ENCODE measurements at regions not wholly inside any gene's neighbourhood (a gene's known extent, or its start where the extent isn't known, plus 50 kb on each side); places are given as distances from the start of the nearest gene placed in this dataset.
"Not testable (repeated sequence)": the region's sequence is repeated elsewhere in the genome, so short reads cannot be mapped to it uniquely, and the experiment has no call there.

DNA sequence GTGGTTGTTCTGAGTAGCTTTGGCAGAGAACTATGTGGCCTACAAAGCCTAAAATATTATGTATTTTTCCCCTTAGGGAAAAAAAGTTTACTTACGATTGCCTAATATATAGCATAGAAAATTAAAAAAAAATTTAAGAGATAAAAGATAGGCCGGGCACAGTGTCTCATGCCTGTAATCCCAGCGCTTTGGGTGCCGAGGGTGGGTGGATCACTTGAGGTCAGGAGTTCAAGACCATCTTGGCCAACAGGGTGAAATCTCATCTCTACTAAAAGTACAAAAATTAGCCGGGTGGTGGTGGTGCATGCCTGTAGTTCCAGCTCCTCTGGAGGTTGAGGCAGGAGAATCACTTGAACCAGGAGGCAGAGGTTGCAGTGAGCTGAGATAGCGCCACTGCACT is 439.2 kb upstream of the KLF6 start:
- no peaks in the 10 kb centered on the region for H3K79me1 ChIP-seq (ENCODE audit: insufficient read depth, low read depth, low read length, poor library complexity, severe bottlenecking)
- no peak overlapping the region for H3K27ac ChIP-seq (ENCODE audit: insufficient read length, low read depth, low read length)
- H2BK15ac ChIP-seq (ENCODE audit: low read depth, low read length), result no peak overlapping the region
- H2BK20ac ChIP-seq (ENCODE audit: low read depth, low read length, poor library complexity, severe bottlenecking), result no peak overlapping the region
- H3K56ac ChIP-seq (ENCODE audit: insufficient read length, low read depth, low read length), result no peak overlapping the region
- TF ChIP-seq, protein P1, sequence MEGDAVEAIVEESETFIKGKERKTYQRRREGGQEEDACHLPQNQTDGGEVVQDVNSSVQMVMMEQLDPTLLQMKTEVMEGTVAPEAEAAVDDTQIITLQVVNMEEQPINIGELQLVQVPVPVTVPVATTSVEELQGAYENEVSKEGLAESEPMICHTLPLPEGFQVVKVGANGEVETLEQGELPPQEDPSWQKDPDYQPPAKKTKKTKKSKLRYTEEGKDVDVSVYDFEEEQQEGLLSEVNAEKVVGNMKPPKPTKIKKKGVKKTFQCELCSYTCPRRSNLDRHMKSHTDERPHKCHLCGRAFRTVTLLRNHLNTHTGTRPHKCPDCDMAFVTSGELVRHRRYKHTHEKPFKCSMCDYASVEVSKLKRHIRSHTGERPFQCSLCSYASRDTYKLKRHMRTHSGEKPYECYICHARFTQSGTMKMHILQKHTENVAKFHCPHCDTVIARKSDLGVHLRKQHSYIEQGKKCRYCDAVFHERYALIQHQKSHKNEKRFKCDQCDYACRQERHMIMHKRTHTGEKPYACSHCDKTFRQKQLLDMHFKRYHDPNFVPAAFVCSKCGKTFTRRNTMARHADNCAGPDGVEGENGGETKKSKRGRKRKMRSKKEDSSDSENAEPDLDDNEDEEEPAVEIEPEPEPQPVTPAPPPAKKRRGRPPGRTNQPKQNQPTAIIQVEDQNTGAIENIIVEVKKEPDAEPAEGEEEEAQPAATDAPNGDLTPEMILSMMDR (conservative IDR thresholded peaks at IDR 0.05), result no peak
- no peak overlapping the region for H3K9ac ChIP-seq (ENCODE audit: extremely low read depth, insufficient read length, low read length)
- no peak overlapping the region for H3K4me3 Mint-ChIP-seq
- H3K9me3 ChIP-seq (ENCODE audit: control insufficient read depth, low read depth, low read length), result no peaks in the 10 kb centered on the region
- H3K9me3 Mint-ChIP-seq, result peaks cover 0 to 3% of the 10 kb centered on the region in 2 experiments; a peak in 2 of 5 replicates
- H2BK12ac ChIP-seq (ENCODE audit: insufficient read length, low read depth, low read length), result no peak overlapping the region
- H4K91ac ChIP-seq (ENCODE audit: insufficient read length, low read depth, low read length), result no peak overlapping the region
- no peak overlapping the region for H3K27ac Mint-ChIP-seq
- H2AFZ ChIP-seq (ENCODE audit: low read length), result no peak overlapping the region
- H4K20me1 ChIP-seq (ENCODE audit: control insufficient read depth, insufficient read depth, insufficient read length), result no peaks in the 10 kb centered on the region
- H3K4me2 ChIP-seq (ENCODE audit: insufficient read depth, insufficient read length, low read length), result no peak overlapping the region
- H3T11ph ChIP-seq (ENCODE audit: low read length), result no peak overlapping the region
- no peaks in the 10 kb centered on the region for H3K27me3 Mint-ChIP-seq (ENCODE audit: low read depth)
- H3K23me2 ChIP-seq (ENCODE audit: insufficient read length, low read depth, low read length, poor library complexity, severe bottlenecking), result no peaks in the 10 kb centered on the region
- WGBS (ENCODE audit: extremely low coverage, insufficient read length, low lambda C conversion rate), result no CpG with 5 or more reads among the region's 6 CpGs
- no peaks in the 10 kb centered on the region for H3K4me1 ChIP-seq (ENCODE audit: insufficient read depth, low read length)
- H3K79me2 ChIP-seq (ENCODE audit: insufficient read depth, low read length), result no peaks in the 10 kb centered on the region
- no peak for DNase-seq
- H4K5ac ChIP-seq (ENCODE audit: insufficient read length, low read depth, low read length), result no peak overlapping the region
- H3K27me3 ChIP-seq (ENCODE audit: insufficient read depth, low read length), result no peaks in the 10 kb centered on the region
- no peak overlapping the region for H2BK120ac ChIP-seq (ENCODE audit: low read depth, low read length, poor library complexity, severe bottlenecking)
- no peak overlapping the region for H3K18ac ChIP-seq (ENCODE audit: insufficient read length, low read depth, low read length)
- H4K8ac ChIP-seq (replicated peaks; ENCODE audit: insufficient read length, low read depth, low read length), result no peak overlapping the region
- H2AK5ac ChIP-seq (ENCODE audit: insufficient read length, low read length), result no peak overlapping the region
- peaks cover 13 to 18% of the 10 kb centered on the region in 2 experiments for H3K4me1 Mint-ChIP-seq
- no peaks in the 10 kb centered on the region; a peak in 1 of 7 replicates for H3K36me3 Mint-ChIP-seq (ENCODE audit: insufficient read depth in 1 of 3, low read depth in 3 of 3)
- H3K14ac ChIP-seq (ENCODE audit: insufficient read depth, low read length), result no peak overlapping the region
- no peak overlapping the region for H3K23ac ChIP-seq (ENCODE audit: insufficient read length, low read depth, low read length)
- H3K4ac ChIP-seq (ENCODE audit: low read depth, low read length), result no peak overlapping the region
- no peak overlapping the region for H2BK5ac ChIP-seq (ENCODE audit: insufficient read length, low read length)

DNA sequence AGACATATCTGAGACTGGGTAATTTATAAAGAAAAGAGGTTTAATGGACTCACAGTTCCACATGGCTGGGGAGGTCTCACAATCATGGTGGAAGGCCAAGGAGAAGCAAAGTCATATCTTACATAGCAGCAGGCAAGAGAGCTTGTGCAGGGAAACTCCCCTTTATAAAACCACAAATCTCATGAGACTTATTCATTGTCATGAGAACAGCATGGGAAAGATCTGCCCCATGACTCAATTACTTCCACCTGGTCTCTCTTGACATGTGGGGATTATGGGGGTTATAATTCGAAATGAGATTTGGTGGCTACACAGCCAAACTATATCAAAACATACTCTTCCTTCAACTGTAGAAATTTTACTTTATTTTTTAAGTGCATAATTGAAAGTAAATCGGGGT is 436.3 kb upstream of the KLF6 start:
- H2BK5ac ChIP-seq (ENCODE audit: insufficient read length, low read length); H3K4me1 ChIP-seq (ENCODE audit: insufficient read depth, low read length); H2BK12ac ChIP-seq (ENCODE audit: insufficient read length, low read depth, low read length); H3K79me1 ChIP-seq (ENCODE audit: insufficient read depth, low read depth, low read length, poor library complexity, severe bottlenecking); H3K4me3 Mint-ChIP-seq; H4K91ac ChIP-seq (ENCODE audit: insufficient read length, low read depth, low read length); H3K14ac ChIP-seq (ENCODE audit: insufficient read depth, low read length); H3T11ph ChIP-seq (ENCODE audit: low read length); H4K5ac ChIP-seq (ENCODE audit: insufficient read length, low read depth, low read length); H4K8ac ChIP-seq (replicated peaks; ENCODE audit: insufficient read length, low read depth, low read length); H3K4me2 ChIP-seq (ENCODE audit: insufficient read depth, insufficient read length, low read length); H3K36me3 Mint-ChIP-seq (ENCODE audit: insufficient read depth in 1 of 3, low read depth in 3 of 3); H2AFZ ChIP-seq (ENCODE audit: low read length); H2BK15ac ChIP-seq (ENCODE audit: low read depth, low read length); H3K9ac ChIP-seq (ENCODE audit: extremely low read depth, insufficient read length, low read length); H3K56ac ChIP-seq (ENCODE audit: insufficient read length, low read depth, low read length); H3K18ac ChIP-seq (ENCODE audit: insufficient read length, low read depth, low read length); H3K23ac ChIP-seq (ENCODE audit: insufficient read length, low read depth, low read length); H3K79me2 ChIP-seq (ENCODE audit: insufficient read depth, low read length); H4K20me1 ChIP-seq (ENCODE audit: control insufficient read depth, insufficient read depth, insufficient read length); H3K27ac Mint-ChIP-seq; H3K4ac ChIP-seq (ENCODE audit: low read depth, low read length); DNase-seq; H2BK120ac ChIP-seq (ENCODE audit: low read depth, low read length, poor library complexity, severe bottlenecking); H2AK5ac ChIP-seq (ENCODE audit: insufficient read length, low read length); H3K9me3 Mint-ChIP-seq; H3K27me3 ChIP-seq (ENCODE audit: insufficient read depth, low read length); H2BK20ac ChIP-seq (ENCODE audit: low read depth, low read length, poor library complexity, severe bottlenecking); H3K23me2 ChIP-seq (ENCODE audit: insufficient read length, low read depth, low read length, poor library complexity, severe bottlenecking); H3K9me3 ChIP-seq (ENCODE audit: control insufficient read depth, low read depth, low read length); H3K27ac ChIP-seq (ENCODE audit: insufficient read length, low read depth, low read length); H3K27me3 Mint-ChIP-seq (ENCODE audit: low read depth): not testable (repeated sequence)
- peaks cover 27 to 33% of the 10 kb centered on the region in 2 experiments for H3K4me1 Mint-ChIP-seq
- WGBS (ENCODE audit: extremely low coverage, insufficient read length, low lambda C conversion rate), result no CpG with 5 or more reads among the region's 2 CpGs
